GM21367 (cell line): ENCODE measurements at regions not wholly inside any gene's neighbourhood (a gene's known extent, or its start where the extent isn't known, plus 50 kb on each side); places are given as distances from the start of the nearest gene placed in this dataset.
"Not testable (repeated sequence)": the region's sequence is repeated elsewhere in the genome, so short reads cannot be mapped to it uniquely, and the experiment has no call there.

Experiments used
- ATAC-seq: cut with Tn5 transposase; IDR thresholded peaks from one replicate; pipeline ENCODE4 v1.9.1; 2021; ENCODE audit not compliant: unreplicated experiment

- ATAC-seq, result peak; percentile 56
Observed at GRCh38 chr13:78160793-78161192, 242.2 kb upstream of the EDNRB start.

DNA sequence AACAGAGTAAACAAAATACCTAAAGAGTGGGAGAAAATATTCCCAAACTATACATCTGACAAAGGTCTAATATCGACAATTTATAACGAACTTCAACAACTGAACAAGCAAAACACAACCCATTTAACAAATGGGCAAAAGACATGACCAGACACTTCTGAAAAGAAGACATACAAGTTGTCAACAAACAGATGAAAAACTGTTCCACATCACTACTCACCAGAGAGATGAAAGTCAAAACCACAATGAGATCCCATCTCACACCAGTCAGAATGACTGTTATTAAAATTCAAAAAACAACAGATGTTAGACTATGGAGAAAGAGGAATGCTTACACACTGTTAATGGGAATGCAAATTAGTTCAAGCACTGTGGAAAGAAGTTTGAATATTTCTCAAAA lies 233.8 kb upstream of the EDNRB start:
- no peak for ATAC-seq

- no peak for ATAC-seq
Observed at GRCh38 chr13:78147905-78148304, 229.3 kb upstream of the EDNRB start.

- no peak for ATAC-seq
Observed at GRCh38 chr13:78145276-78145675, 226.6 kb upstream of the EDNRB start.

GRCh38 chr13:78139765-78140164 lies 221.1 kb upstream of the EDNRB start:
- ATAC-seq, result no peak

DNA sequence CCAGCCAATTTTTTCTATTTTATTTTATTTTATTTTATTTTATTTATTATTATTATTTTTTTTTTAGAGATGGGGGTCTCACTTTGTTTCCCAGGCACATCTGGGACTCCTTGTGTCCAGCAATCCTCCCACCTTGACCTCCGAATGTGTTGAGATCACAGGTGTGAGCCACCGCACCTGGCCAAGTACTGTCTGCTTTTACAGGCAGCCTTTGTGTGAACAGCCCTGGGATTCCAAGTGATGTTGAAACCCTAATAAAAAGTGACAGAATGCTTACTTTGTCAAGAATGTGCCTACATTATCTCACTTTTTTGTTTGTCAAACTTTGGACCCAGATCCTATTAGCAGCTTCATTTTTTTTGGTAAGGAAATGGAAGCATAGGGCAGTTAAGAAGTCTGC lies 220.1 kb upstream of the EDNRB start:
- ATAC-seq, result no peak

DNA sequence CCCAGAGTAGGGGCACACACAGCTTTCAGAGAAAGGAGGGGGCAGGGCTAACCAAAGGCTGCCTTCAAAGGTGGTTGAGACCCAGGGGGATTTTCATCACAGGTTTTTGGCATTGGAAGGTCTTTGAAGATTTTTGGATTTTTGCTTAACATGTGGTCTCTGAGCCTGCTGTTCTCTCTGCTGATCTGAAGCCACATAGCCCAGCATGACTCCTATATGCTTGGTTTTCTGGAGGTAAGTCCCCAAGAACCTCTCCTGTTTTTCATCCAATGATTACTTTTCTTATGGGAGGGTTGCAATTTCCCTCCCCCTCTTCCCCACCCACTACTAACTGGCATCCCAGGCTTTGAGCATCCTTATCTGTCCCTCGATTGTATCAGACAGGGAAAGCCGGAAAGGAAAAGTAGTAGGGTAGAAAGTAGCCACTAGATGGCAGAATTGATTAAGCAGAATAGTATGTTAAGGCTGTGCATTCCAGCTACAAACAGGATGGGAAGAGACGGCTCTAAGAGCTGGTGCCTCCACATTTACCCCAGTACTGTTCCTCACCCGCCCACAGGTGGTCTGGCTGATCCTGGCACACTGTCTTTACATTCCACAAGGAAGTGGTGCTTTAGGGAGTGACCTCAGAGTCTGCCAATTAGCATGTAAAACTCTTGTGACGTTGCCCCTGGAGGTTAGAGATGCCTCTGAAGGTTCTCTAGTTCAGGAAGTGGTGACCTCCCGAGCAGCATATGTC lies 218.9 kb upstream of the EDNRB start:
- peak; percentile 92 for ATAC-seq

DNA sequence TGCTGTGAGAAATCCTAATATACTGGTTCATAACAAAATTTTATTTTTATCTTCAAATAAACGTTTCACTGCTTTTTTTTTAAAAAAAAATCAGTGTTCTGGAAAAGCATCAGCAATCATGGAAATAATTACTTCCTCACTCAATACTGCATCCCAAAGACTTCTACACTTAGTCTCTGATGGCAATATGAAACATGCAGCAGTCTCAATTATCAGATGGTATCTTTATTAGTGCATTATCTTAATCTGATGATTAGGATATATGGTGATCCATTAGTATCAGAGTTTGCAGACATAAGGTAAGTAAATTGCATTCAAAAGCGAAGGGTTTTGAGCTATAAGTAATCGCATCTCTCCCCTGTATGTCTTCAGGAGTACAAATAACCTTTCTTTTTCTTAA lies 218.3 kb upstream of the EDNRB start:
- ATAC-seq, result no peak

DNA sequence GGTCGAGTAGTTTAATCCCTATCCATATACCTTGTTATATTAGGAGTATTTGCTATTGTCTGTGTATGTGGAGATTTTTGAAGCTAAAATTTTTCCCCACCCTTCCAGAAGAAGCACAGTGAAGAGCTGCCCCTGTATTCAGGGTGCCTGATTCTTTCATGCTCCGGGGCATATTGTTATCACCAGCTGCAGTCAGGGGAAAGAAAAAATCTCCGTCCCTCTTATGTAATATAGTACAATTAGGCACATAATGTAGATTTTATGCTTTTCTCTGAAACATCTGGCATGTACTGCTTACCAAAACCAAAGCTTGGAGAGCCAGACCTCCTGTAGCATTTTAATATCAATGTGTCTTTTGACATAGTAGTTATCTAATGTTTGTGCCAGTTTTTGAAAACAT lies 214.9 kb upstream of the EDNRB start:
- ATAC-seq, result no peak

- ATAC-seq, result no peak
Observed at GRCh38 chr13:78131811-78132210, 213.2 kb upstream of the EDNRB start.

GRCh38 chr13:78131346-78131745 lies 212.7 kb upstream of the EDNRB start:
- no peak for ATAC-seq

DNA sequence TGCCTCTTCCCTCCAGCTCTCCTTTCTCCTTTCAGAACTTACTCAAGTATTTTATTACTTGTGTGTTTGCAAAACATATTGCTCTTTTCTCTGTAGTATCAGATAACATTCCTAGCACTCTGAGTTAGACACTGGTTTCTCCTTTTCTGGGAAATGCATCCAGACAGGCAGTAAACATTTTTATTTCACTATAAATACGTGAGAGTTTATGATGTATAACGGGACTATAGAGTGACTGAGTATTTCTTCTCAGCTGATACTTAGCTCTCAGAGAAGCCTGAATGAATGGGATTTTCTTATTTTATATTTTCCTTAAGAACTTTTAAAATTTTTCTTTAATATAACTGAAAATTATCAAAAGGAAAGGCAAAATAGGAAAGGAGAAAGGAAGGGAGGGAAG lies 211.2 kb upstream of the EDNRB start:
- no peak for ATAC-seq

DNA sequence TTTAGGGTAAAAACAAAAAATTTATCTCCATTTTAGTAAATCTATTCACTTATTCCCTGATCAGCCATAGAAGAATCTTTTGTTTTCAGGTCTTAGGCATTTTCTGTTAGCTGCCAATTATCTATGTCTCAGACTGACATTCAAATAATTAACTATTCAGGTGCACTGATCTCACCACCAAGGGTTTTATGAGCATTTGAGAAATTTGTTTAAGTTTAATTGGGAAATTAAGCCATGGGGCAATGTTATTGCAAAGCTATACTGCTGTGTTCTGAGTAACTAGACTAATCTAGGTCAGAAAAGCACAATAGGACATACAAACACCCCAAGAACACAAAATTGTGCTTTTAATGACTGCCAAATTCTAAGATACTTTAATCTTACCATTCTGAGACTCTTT lies 210.7 kb upstream of the EDNRB start:
- no peak for ATAC-seq

GRCh38 chr13:78121459-78122348 lies 203.1 kb upstream of the EDNRB start:
- ATAC-seq, result peak; percentile 63

DNA sequence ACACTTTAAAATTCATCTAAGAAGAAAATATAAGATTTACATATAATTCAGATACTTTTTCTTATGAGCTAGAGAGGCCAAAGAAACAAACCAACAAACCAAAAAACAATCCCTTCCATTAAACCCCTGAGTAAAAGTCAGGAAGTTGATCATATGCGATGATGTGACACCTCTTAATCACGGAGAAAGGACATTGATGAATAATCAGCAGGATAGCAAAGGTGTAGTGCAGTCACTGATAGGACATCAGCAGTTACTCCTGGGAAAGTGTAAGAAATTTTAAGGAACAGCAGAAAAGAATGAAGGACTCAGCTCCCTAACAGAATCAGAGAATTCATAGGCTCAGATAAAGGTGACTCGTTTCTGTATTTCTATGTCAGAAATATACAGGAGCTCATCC lies 202.4 kb upstream of the EDNRB start:
- ATAC-seq, result no peak

- ATAC-seq, result not testable (repeated sequence)
Observed at GRCh38 chr13:78120144-78120543, 201.5 kb upstream of the EDNRB start.

- ATAC-seq, result not testable (repeated sequence)
Observed at GRCh38 chr13:78117070-78117469, 198.4 kb upstream of the EDNRB start.

DNA sequence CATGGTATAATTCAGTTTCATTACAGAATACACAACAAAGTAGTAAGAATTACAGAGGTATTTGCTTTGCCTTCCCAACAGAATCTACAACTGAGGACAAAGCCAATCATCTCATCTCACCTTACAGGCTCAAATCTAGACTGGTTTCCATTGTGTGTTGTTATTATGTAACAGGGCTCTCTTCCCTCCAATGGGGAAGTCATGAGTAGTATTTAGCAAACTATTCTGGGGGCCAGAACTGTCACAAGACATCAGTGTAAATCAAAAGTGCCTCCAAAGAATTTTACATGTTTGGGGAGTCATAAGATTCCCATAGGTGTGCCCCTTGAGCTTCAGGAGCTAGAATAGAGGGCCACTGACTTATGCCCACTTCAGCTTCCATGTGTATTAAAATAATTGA lies 187.0 kb upstream of the EDNRB start:
- no peak for ATAC-seq

DNA sequence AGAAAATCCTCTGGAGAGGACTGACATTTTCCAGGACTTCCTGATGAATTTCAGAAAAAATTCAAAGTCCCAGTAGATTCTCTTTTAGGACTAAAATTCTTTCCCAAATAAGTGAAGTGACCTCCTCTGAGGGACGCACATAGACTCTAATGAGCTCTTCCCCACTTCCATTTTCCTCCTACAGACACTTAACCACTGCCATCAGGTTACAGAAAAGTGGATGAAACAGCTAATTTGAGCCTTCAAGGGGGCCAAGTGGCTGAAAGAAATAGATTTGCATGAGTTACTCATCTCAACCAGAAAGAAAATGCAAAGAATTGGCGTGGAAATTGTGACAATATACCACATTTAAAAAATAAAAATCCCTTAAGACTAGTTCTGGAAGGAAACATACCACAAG lies 185.3 kb upstream of the EDNRB start:
- no peak for ATAC-seq

GRCh38 chr13:78102741-78103140 lies 184.1 kb upstream of the EDNRB start:
- ATAC-seq, result no peak

DNA sequence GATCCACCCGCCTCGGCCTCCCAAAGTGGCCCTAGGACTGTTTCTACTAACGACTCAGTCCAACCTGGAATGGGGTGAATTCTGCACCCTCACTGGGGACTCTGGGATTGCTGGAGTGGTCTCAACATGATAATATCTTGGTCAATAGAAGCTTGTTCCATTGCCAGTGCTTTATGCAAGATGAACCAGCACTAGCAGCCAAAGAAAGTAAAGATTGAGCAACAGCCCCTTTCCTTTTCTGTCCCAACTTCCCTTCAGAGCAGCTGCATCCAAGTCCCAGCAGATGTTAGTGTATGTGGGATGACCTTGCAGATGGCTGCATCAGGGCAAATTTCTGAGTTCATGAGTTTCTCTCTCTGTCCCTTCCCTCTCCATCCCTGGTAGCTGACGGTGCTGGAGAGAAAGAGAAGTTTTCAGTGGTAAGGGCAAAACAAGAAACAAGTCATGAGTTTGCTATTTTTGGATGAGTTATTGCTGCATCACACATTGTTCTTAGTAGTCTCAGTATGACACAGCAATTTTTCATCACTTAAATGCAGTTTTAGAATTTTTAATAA lies 183.6 kb upstream of the EDNRB start:
- ATAC-seq, result no peak

DNA sequence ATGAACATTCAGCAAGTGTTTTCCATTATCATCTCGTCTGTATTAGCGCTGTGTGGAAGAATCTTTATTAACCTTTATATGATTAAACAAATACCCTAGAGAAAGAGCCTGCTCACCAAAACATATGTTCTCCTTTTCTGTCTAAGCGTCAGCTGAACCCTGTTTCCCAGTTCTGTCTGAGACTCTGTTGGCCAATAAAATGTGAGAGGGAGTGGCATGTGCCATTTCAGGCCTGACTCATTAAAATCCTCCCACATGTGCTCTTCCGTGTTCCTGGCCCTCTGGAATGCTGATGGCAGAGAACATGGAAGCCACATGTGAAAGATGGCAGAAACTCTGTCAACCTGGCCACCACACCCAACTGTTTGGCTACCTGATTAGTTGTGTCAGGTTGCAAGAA lies 181.9 kb upstream of the EDNRB start:
- ATAC-seq, result no peak
